ENCODE measurements at regions not wholly inside any gene's neighbourhood (a gene's known extent, or its start where the extent isn't known, plus 50 kb on each side); places are given as distances from the start of the nearest gene placed in this dataset.

DNA sequence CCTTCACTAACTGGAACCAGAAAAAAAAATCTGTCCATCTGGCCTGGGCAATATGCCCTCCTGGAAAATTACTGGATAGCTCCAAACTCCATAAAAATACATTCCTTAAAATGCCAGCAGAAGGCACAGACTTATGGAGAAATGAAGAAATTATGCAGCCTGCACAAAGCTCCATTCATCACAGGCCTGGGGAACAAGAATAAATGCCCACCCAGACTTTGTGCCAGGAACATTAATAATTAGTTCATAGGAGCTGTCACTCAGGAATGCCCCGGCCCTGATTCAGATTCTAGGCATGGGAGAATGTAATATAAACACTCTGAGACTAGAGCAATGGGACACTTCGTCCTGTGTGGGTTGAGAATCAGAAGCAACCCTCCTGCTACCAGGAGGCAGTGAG, 199.3 kb downstream of the OTOR start:
- peak; percentile 26 for DNase-seq

GRCh38 chr20:16951876-16952275, 203.7 kb downstream of the OTOR start:
- DNase-seq, result no peak

DNA sequence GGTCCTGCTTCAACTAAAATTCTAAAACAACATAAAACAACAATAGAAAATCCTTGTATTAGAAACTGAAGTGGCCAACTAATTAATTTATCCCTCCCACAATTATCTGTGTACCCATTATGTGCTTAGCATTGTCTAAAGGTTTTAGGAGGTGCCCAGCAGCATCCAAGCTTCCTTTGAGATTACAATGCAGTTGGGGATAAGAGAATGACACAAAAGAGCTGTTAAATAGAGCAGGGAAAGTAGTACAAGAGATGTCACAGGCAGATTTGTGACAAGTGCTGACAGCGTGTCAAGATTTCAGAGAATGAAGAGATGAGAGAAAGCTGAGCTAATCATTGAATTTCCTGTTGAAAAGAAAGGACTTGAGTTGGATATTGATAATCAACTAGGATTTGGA, 204.8 kb downstream of the OTOR start:
- DNase-seq, result no peak

- no peak for DNase-seq
These were observed 205.7 kb downstream of the OTOR start for GRCh38 chr20:16953858-16954257.

DNA sequence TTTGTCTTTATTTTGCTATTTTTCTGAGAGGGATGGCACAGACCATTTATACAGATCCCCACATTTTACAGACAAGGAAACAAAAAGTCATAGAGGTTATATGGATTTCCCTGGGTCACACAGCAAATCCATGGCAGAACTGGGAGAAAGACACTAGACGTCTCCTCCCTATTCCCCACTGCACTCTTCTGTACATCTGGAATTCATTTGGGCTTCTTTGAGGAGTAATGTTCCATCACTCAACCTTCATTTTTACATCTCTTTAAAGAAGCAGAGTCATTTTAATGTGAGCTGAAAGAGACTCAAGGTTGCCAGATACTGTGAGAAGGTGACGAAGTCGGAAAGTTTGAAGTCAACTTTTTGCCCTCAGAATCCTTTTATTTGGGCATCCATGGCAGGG, 207.3 kb downstream of the OTOR start:
- peak; percentile 18 for DNase-seq

- no peak for DNase-seq
These were observed 207.8 kb downstream of the OTOR start for GRCh38 chr20:16955971-16956370.

DNA sequence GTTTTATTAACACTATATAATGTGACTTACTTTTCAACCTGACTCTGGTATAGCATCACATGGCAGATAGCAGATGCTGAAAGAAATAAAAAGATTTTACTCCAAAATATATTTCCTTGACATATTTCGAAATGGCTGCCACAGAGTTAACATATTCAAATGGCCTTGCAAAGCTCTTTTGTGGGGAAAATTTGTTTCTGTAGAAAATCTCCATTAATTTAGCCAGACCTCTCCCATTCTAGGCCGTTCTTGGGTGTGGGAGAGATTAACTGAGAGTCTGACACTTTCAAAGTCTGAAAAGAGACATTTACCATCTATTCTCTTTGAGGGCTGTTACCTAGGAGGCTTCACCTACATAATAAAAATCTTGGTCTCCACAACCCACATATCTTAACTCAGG, 217.2 kb downstream of the OTOR start:
- no peak for DNase-seq

- no peak for DNase-seq
These were observed 218.2 kb downstream of the OTOR start for GRCh38 chr20:16966276-16966880.

DNA sequence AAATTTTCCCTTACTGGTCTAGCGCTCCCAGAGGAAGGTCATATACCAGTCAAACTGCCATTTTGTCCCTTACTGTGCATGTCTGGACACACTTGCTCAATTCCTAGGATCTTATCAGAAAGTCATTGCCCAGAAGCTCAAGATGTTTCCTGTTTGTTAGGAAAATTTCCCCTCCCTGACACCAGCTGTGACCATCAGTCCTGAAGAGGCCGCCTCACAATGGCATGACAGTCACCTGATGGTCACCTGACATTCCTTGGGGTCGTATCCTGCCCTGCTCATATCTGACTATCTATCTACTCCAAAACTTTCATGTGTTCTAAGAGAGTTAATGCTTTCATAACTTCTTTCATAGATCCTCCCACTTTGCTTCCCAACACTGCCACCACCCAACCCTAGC, 219.9 kb downstream of the OTOR start:
- no peak for DNase-seq

DNA sequence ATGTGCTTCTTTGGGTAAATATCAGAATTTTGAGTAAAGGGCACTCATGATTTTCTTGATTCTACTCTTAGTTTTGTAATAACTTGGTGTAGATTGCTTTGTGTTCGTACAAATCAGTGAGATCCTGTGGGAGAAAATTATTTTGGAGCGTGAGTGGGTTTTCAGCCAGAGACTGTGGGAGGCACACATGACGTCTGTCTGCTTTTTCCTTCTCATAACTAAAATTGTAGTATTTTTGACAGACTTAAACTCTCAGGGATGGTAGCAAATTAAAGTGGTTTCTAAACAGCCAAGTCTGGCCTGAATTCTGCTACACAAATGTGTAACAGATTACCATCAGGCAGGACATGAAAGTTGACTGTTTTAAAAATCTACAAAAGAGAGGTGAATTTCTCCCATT, 222.6 kb downstream of the OTOR start:
- DNase-seq, result no peak

GRCh38 chr20:16974080-16974854, 226.1 kb downstream of the OTOR start:
- no peak for DNase-seq

DNA sequence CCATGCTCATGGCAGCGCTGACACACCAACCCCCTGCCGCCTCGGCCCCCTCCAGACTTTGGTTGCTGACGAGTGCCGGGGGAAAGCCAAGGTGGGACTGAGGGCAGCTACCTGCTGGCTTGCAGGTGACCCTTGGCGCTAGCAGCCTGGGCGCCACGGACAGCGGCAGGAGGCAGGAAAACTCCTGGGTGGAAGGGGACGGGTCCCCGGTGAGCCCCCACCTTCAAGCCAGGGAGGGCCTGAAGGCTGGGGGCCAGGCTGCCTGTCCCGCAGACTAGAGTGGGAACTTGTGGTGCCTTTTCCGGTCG, 226.7 kb downstream of the OTOR start:
- DNase-seq, result no peak

DNA sequence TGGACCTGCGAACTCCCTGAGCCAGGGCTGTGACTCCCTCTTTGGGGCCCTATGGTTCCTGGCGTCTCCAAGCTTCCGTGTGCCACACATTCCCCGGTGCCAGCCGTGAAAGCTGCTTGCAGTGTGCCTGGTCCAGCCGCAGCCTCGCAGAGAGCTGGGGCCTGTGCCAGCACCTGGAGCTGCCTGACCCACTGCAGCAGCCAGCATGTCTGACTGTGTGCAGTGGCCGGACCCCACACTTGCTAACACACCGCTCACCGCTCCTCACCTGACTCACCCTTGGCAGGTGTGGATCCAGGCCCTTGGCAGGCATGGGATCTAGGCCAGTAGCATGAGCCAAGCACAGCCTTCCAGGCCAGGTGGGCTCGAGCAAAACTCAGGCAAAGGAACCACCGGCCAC, 227.5 kb downstream of the OTOR start:
- no peak for DNase-seq

DNA sequence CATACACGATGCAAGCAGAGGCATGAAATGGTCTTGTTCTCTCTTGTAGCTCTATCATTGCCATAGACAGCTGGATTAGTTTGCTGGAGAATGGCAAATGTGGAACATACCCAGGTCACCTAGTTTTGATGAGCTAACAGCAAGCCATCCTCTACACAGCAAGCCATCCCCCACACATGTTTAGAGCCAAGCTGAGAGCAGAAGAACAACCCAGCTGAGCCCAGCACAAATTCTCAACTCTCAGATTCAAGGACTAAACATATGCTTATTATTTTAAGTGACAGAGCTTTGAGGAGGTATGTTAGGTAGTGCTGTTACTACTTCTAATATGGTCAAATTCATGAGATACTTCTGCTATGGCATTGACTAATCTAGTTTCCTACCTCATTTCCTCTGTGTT, 230.3 kb downstream of the OTOR start:
- no peak for DNase-seq

GRCh38 chr20:16982091-16982726, 234.1 kb downstream of the OTOR start:
- no peak for DNase-seq

DNA sequence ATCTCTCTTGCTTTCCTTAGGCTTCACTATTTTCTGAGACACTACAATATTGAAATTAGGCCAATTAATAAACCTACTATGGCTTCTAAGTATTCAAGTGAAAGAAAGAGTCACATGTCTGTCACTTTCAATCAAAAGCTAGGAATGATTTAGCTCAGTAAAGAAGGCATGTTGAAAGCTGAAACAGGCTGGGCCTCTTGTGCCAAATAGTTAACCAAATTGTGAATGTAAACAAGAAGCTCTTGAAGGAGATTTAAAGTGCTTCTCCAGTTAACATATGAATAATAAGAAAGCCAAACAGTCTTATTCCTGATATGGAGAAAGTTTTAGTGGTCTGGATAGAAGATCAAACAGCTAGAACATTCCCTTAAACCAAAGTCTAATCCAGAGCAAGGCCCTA, 236.3 kb downstream of the OTOR start:
- no peak for DNase-seq

DNA sequence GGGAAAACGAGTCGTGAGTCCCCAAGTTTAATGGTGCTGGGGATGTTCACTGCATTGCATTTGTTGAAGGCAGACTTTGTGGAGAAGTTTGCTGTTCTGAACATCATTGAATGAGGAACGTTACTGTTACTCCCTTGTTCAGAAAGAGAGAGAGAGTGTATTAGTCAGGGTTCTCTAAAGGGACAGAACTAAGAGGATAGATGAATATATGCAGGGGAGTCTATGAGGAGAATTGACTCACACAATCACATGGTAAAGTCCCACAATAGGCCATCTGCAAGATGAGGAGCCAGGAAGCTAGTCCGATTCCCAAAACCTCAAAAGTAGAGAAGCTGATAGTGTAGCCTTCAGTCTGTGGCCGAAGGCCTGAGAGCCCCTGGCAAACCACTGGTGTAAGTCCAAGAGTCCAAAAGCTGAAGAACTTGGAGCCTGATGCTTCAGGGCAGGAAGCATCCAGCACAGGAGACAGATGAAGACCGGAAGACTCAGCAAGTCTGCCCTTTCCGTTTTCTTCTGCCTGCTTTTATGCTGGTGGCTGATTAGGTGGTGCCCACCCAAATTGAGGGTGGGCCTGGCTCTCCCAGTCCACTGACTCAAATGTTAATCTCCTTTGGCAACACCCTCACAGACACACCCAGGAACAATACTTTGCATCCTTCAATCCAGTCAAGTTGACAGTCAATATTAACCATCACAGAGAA, 223.5 kb upstream of the PCSK2 start:
- no peak for DNase-seq

DNA sequence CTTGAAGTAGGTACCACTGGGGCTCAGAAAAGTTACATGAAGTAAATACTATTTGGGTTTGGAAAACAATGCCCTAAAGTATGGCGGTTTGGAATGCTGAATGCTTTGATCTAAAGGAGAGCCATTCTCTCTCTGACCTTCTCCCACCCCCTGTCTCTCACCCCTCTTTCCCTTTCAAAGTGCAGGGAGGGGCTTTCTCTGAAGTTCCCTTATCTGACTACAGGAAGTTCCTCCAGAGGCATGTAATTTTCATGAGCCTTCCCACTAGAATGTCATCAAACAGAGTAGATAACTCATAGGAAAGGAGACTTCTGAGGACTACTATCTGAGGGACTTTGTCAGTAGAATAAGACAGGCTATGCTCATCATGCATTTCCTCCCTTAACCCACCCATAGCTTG, 216.7 kb upstream of the PCSK2 start:
- DNase-seq, result no peak

DNA sequence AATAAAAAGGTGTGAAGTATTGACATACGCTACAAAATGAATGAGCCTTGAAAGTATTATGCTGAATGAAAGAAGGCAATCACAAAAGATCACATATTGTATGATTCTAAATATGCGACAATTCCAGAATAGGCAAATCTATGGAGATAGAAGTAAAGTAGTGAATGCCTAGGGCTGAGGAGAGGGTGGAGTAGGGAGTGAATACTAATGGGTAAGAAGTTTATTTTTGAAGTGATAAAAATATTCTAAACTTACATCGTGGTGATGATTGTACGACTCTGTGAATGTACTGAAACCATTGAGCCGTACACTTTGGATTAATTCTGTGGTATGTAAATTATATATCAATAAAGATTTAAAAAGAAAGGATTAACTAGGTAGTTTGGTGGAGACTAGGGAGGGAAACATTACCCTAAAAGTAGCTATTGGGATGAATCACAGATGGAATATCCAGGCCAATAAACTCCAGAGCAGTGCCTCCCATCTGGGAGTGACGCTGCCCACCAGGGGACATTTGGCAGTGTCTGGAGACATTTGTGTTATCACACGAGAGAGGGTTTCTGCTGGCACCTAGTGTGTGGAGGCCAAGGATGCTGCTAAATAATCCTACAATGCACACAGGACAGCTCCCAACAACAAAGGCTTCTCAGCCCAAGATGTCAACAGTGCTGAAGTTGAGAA, 214.2 kb upstream of the PCSK2 start:
- DNase-seq, result no peak

DNA sequence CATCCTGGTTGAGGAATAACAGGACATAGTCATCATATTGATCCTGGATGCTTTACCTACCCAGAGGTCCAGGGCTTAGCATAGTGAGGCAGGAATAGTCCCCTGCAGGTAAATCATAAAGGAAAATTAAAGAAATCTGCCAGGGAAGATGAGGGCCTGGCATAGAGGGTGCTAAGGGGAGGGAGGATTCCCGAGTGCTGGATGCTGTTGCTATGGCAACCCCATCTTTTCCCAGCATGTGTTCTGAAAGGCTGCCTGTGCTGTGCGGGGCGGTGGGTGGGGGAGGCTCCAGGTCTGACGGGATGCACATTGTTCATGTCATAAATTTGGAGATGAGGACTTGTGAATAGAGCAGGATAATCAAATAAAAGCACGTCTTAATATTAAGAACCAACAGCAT, 212.6 kb upstream of the PCSK2 start:
- DNase-seq, result no peak

DNA sequence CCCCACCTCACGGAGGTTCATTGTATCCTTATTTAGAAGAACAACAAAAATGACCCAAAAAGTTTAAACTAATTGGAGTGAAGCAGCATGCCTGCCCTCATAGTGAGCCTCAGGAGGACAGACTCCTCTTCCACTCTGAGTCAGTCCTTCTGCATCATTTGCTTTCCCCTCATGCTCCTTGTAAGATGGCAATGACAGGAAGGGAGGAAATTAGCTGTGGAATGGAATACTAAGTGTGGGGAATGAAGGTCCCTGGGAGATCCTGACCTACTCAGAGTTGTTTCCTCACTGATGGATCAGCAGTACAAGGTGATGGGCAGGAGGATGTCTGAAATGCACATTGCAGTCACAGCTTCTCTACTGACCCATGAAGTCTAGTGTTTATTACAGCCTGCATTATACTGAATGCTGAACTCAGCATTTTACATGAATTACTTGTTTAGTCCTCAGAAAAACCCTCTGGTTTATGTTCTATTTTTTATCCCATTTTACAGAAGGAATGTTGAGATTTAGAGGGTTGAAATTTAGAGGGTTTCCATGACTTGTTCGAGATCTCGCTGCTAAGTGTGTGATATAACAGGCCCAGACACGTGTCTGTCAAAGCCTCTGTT, 212.0 kb upstream of the PCSK2 start:
- DNase-seq, result no peak

DNA sequence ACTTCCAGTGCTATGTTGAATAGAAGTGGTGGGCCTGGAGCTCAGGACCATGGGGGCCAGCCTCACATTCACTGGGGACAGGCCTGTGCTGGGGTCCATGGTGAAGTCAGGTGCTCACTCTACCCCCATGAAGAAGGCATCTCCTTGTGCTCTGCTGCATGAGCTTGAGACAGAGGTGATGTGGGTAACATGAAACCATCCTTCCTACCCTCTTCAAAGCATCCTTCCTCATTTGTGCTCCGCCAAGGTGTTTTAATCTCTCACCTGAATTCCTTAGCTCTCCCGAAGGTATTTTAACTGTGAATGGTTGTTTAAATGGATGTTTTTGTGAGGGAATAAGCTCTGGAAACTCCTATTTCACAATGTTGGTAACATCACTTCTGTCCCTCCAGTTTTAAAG, 209.6 kb upstream of the PCSK2 start:
- DNase-seq, result no peak

DNA sequence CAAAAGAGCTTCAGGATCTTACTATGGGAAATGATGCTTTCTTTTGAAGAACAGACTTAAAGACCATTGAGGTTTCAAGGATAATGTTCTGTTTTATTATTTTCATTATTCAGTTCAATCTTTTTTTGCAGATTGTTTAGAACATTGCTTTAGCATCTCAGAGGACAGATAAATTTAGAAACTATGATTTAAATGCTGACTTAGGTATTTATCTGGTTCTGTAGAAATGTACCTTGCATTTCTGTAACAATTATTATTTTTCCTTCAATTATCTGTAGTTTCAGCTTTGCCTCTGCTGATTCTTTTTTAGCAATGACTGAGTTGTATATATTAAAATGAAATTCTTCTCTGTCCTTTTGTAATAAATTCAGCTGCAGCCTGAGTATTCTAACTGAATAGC, 205.4 kb upstream of the PCSK2 start:
- no peak for DNase-seq
